ENCODE measurements at regions not wholly inside any gene's neighbourhood (a gene's known extent, or its start where the extent isn't known, plus 50 kb on each side); places are given as distances from the start of the nearest gene placed in this dataset.

DNA sequence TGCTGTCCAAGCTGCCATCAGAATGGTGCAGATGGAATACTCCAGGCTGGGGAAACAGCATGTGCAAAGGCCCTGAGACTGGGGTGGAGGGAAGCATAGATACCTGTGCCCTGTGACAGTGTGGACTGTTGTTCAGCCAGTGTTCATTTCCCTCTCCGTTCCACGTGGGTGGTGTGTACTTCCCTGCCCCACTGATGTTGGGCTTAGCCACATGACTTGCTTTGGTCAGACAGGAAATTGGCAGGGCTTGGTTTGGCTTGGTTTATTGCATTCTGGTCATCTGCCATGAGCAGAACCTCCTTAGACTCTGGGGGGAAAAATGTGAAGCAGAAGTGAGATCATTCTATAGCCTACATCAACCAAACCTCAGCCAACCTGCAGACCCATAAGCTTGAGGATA is 102.4 kb upstream of the IGSF21 start:
- no peak overlapping the region for H2AFZ ChIP-seq (ENCODE audit: insufficient read depth, low read length, poor library complexity)
- no peak overlapping the region for H4K91ac ChIP-seq (ENCODE audit: low read depth, low read length)
- H3K4ac ChIP-seq (ENCODE audit: low read depth, low read length): no peak overlapping the region

DNA sequence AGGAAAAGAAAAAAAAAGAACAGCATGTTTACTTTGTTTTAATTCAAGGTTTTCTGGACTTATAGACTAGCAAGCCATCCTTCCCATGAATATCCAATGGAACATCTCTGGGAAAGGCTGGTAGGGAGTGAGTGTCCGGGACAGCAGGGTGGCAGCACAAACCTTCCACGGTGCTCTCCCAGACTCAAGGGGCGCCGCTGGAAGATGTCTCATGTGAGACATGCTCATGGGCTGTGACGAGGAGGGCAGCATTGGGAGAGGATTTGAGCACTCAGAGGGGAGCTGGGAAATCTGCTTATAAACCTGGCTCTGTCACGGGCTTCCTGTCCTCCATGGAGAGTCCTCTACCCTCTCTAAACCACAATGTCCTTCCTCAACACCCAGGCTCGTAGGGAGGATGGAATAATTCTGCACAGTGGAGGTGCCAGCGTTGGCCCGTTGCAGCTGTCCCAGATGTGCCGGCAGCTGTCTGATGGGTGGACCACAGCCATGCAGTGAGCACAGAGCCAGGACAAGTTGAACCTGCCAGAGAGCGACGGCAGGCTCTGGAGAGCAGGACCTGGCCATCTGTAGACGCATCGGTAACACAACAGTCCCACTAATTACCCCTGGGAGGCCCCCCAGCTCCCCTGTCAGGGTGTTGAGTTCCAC is 100.1 kb upstream of the IGSF21 start:
- Histone ChIP-seq H2BK12ac (ENCODE audit: low read length) (no peak overlapping the region), H3K79me1 (ENCODE audit: low read length) (no peaks in the 10 kb centered on the region), H3K27me3 (ENCODE audit: insufficient read depth, low read length) (peaks cover 2% of the 10 kb centered on the region), H3K4me1 (ENCODE audit: control insufficient read depth in 1 of 2, insufficient read depth in 2 of 2, low read length in 2 of 2) (no peaks in the 10 kb centered on the region), H2BK120ac (ENCODE audit: insufficient read depth, low read length, poor library complexity) (no peak overlapping the region), H3K9ac (ENCODE audit: low read length) (no peak overlapping the region), H2BK5ac (ENCODE audit: low read depth, low read length, poor library complexity) (no peak overlapping the region), H3K4me3 (ENCODE audit: low read depth, low read length) (no peak overlapping the region), H4K8ac (ENCODE audit: low read depth, low read length) (no peak overlapping the region), H3K36me3 (ENCODE audit: control insufficient read depth in 1 of 2, insufficient read depth in 2 of 2, low read length in 2 of 2) (no peaks in the 10 kb centered on the region), H3K27ac (ENCODE audit: low read depth, low read length) (no peak overlapping the region), H3K4me2 (ENCODE audit: low read length) (no peak overlapping the region), H3K23ac (ENCODE audit: low read length) (no peak overlapping the region), H2AK5ac (ENCODE audit: low read length) (no peak overlapping the region), H4K91ac (ENCODE audit: low read depth, low read length) (no peak overlapping the region), H3K79me2 (ENCODE audit: control insufficient read depth, insufficient read depth, low read length, poor library complexity) (no peaks in the 10 kb centered on the region), H3K14ac (ENCODE audit: low read length) (no peak overlapping the region), H2AFZ (ENCODE audit: insufficient read depth, low read length, poor library complexity) (no peak overlapping the region), H3K18ac (ENCODE audit: low read length) (no peak overlapping the region), H3K9me3 (ENCODE audit: insufficient read depth, low read depth, low read length) (peaks cover 5% of the 10 kb centered on the region), H3K4ac (ENCODE audit: low read depth, low read length) (no peak overlapping the region), H4K12ac (ENCODE audit: low read depth, low read length) (no peak overlapping the region)
- DNase-seq: no peak
- no CpG with 5 or more reads among the region's 14 CpGs for WGBS (ENCODE audit: extremely low coverage, insufficient coverage, insufficient read length)

More for the DNA sequence above, 102.4 kb upstream of the IGSF21 start:
- no peaks in the 10 kb centered on the region for H3K79me1 ChIP-seq (ENCODE audit: low read length)
- H2BK120ac ChIP-seq (ENCODE audit: insufficient read depth, low read length, poor library complexity): no peak overlapping the region
- no peak overlapping the region for H2AK5ac ChIP-seq (ENCODE audit: low read length)
- H3K9me3 ChIP-seq (ENCODE audit: insufficient read depth, low read depth, low read length): peaks cover 2% of the 10 kb centered on the region
- no peak overlapping the region for H3K4me3 ChIP-seq (ENCODE audit: low read depth, low read length)
- H3K4me2 ChIP-seq (ENCODE audit: low read length): no peak overlapping the region
- no peak overlapping the region for H2BK5ac ChIP-seq (ENCODE audit: low read depth, low read length, poor library complexity)
- no peak overlapping the region for H4K8ac ChIP-seq (ENCODE audit: low read depth, low read length)
- no peak overlapping the region for H3K27ac ChIP-seq (ENCODE audit: low read depth, low read length)
- peaks cover 2% of the 10 kb centered on the region for H3K27me3 ChIP-seq (ENCODE audit: insufficient read depth, low read length)
- H3K4me1 ChIP-seq (ENCODE audit: control insufficient read depth in 1 of 2, insufficient read depth in 2 of 2, low read length in 2 of 2): no peaks in the 10 kb centered on the region
- H2BK12ac ChIP-seq (ENCODE audit: low read length): no peak overlapping the region
- whole genome bisulfite sequencing (ENCODE audit: extremely low coverage, insufficient coverage, insufficient read length): no CpG with 5 or more reads among the region's 2 CpGs
- H3K36me3 ChIP-seq (ENCODE audit: control insufficient read depth in 1 of 2, insufficient read depth in 2 of 2, low read length in 2 of 2): no peaks in the 10 kb centered on the region
- H3K18ac ChIP-seq (ENCODE audit: low read length): no peak overlapping the region
- H3K9ac ChIP-seq (ENCODE audit: low read length): no peak overlapping the region
- no peak overlapping the region for H3K14ac ChIP-seq (ENCODE audit: low read length)
- H3K23ac ChIP-seq (ENCODE audit: low read length): no peak overlapping the region
- H4K12ac ChIP-seq (ENCODE audit: low read depth, low read length): no peak overlapping the region
- H3K79me2 ChIP-seq (ENCODE audit: control insufficient read depth, insufficient read depth, low read length, poor library complexity): no peaks in the 10 kb centered on the region
- no peak for DNase-seq

DNA sequence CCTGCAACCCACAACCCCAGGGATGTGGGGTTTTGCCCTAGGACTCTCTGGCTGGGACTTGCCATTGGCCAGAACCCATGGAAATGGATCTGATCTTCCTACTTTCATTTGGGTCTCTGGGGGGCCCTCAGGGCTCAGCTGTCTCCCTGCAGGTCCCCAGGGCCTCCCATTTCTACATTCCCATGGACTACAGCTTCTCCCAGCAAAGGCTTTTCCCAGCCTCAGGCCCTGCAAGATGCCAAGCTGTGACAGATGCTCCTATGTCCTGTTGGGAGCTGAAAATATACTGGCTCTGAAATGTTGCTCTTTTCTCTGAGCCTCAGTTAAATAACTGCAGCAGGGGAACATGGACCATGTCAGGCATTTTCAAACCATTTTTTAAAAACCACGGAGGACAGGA is 99.5 kb upstream of the IGSF21 start:
- WGBS (ENCODE audit: extremely low coverage, insufficient coverage, insufficient read length): no CpG with 5 or more reads among the region's 1 CpG
- no peak overlapping the region for H2AK5ac ChIP-seq (ENCODE audit: low read length)

DNA sequence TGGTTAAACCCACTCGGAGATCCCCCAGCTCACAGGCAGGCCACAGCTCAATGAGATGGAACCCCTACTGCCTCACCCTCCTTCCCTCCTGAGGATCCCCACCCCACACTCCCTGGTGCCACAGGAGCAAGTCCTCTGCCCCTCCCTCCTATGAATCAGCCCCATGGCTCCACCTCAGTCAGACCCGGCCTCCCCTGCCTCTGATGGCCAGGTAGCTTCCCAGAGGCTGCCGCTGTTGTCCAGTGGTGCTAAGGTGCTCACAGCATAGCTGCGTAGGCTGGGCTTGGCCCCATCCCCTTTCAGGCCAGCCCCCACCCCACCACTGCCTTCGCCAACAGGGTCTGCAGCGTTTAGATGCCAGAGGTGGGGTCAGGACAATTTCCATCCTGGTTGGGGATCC is 98.5 kb upstream of the IGSF21 start:
- Histone ChIP-seq H3K4me1 (ENCODE audit: control insufficient read depth in 1 of 2, insufficient read depth in 2 of 2, low read length in 2 of 2) (no peaks in the 10 kb centered on the region), H3K9me3 (ENCODE audit: insufficient read depth, low read depth, low read length) (peaks cover 7% of the 10 kb centered on the region), H3K4me2 (ENCODE audit: low read length) (no peak overlapping the region), H4K91ac (ENCODE audit: low read depth, low read length) (no peak overlapping the region), H3K27ac (ENCODE audit: low read depth, low read length) (no peak overlapping the region), H3K18ac (ENCODE audit: low read length) (no peak overlapping the region), H4K8ac (ENCODE audit: low read depth, low read length) (no peak overlapping the region), H2BK12ac (ENCODE audit: low read length) (no peak overlapping the region), H3K79me2 (ENCODE audit: control insufficient read depth, insufficient read depth, low read length, poor library complexity) (no peaks in the 10 kb centered on the region), H3K27me3 (ENCODE audit: insufficient read depth, low read length) (peaks cover 2% of the 10 kb centered on the region), H3K14ac (ENCODE audit: low read length) (no peak overlapping the region), H2BK120ac (ENCODE audit: insufficient read depth, low read length, poor library complexity) (no peak overlapping the region), H3K23ac (ENCODE audit: low read length) (no peak overlapping the region), H2AK5ac (ENCODE audit: low read length) (no peak overlapping the region), H3K4me3 (ENCODE audit: low read depth, low read length) (no peak overlapping the region), H4K12ac (ENCODE audit: low read depth, low read length) (no peak overlapping the region), H3K79me1 (ENCODE audit: low read length) (no peaks in the 10 kb centered on the region), H2AFZ (ENCODE audit: insufficient read depth, low read length, poor library complexity) (no peak overlapping the region), H3K9ac (ENCODE audit: low read length) (no peak overlapping the region), H3K4ac (ENCODE audit: low read depth, low read length) (no peak overlapping the region), H2BK5ac (ENCODE audit: low read depth, low read length, poor library complexity) (no peak overlapping the region), H3K36me3 (ENCODE audit: control insufficient read depth in 1 of 2, insufficient read depth in 2 of 2, low read length in 2 of 2) (no peaks in the 10 kb centered on the region)
- WGBS (ENCODE audit: extremely low coverage, insufficient coverage, insufficient read length): no CpG with 5 or more reads among the region's 6 CpGs
- DNase-seq: no peak

More for the DNA sequence above, 99.5 kb upstream of the IGSF21 start:
- H3K27me3 ChIP-seq (ENCODE audit: insufficient read depth, low read length): peaks cover 2% of the 10 kb centered on the region
- no peak overlapping the region for H3K4ac ChIP-seq (ENCODE audit: low read depth, low read length)
- H3K14ac ChIP-seq (ENCODE audit: low read length): no peak overlapping the region
- H4K91ac ChIP-seq (ENCODE audit: low read depth, low read length): no peak overlapping the region
- H3K36me3 ChIP-seq (ENCODE audit: control insufficient read depth in 1 of 2, insufficient read depth in 2 of 2, low read length in 2 of 2): no peaks in the 10 kb centered on the region
- no peak overlapping the region for H4K8ac ChIP-seq (ENCODE audit: low read depth, low read length)
- H3K4me3 ChIP-seq (ENCODE audit: low read depth, low read length): no peak overlapping the region
- H3K18ac ChIP-seq (ENCODE audit: low read length): no peak overlapping the region
- no peak overlapping the region for H2BK120ac ChIP-seq (ENCODE audit: insufficient read depth, low read length, poor library complexity)
- H3K23ac ChIP-seq (ENCODE audit: low read length): no peak overlapping the region
- no peaks in the 10 kb centered on the region for H3K79me2 ChIP-seq (ENCODE audit: control insufficient read depth, insufficient read depth, low read length, poor library complexity)
- H2AFZ ChIP-seq (ENCODE audit: insufficient read depth, low read length, poor library complexity): no peak overlapping the region
- no peak overlapping the region for H3K27ac ChIP-seq (ENCODE audit: low read depth, low read length)
- peaks cover 7% of the 10 kb centered on the region for H3K9me3 ChIP-seq (ENCODE audit: insufficient read depth, low read depth, low read length)
- H2BK12ac ChIP-seq (ENCODE audit: low read length): no peak overlapping the region
- no peak overlapping the region for H4K12ac ChIP-seq (ENCODE audit: low read depth, low read length)
- no peaks in the 10 kb centered on the region for H3K79me1 ChIP-seq (ENCODE audit: low read length)
- H3K4me1 ChIP-seq (ENCODE audit: control insufficient read depth in 1 of 2, insufficient read depth in 2 of 2, low read length in 2 of 2): no peaks in the 10 kb centered on the region
- no peak for DNase-seq
- no peak overlapping the region for H2BK5ac ChIP-seq (ENCODE audit: low read depth, low read length, poor library complexity)
- no peak overlapping the region for H3K9ac ChIP-seq (ENCODE audit: low read length)
- H3K4me2 ChIP-seq (ENCODE audit: low read length): no peak overlapping the region

Data from trophoblast cell (in vitro differentiated cells and primary cell).